ENCODE measurements at regions not wholly inside any gene's neighbourhood (a gene's known extent, or its start where the extent isn't known, plus 50 kb on each side); places are given as distances from the start of the nearest gene placed in this dataset.
"Not testable (repeated sequence)": the region's sequence is repeated elsewhere in the genome, so short reads cannot be mapped to it uniquely, and the experiment has no call there.

GRCh38 chr17:34737673-34738072 lies 158.3 kb downstream of the TMEM132E start:
- TF ChIP-seq CTCF, POLR2A (IDR thresholded peaks at IDR 0.05): not testable (repeated sequence)

Data from right lobe of liver (tissue), 4 donors.